HepG2 (cell line): ENCODE measurements at regions not wholly inside any gene's neighbourhood (a gene's known extent, or its start where the extent isn't known, plus 50 kb on each side); places are given as distances from the start of the nearest gene placed in this dataset.

Experiments used
- ATAC-seq: fragments of 200-7000 bp; cut with Tn5 transposase; 3 replicates; pipeline ENCODE4 v1.9.1; 2020; ENCODE audit warnings: mild to moderate bottlenecking, moderate library complexity
- BruUV-seq: library from RNA; stranded (reverse); fragments of 400-500 nt; replicated peaks from 2 replicates; lab custom pipeline; 2021; lab: Mats Ljungman, UMichigan
- CTCF ChIA-PET: fragments of 300-600 bp; formaldehyde crosslinking; extraction: SDS; loops from one replicate; lab custom pipeline; 2021; ENCODE audit warnings: low total read pairs, inconsistent platforms, low intra/inter-chr PET ratio; lab: Yijun Ruan, JAX
- POLR2A ChIA-PET: fragments of 350-600 bp; sonication (Branson Sonifier 250); formaldehyde crosslinking; loops from one replicate; lab custom pipeline; 2020; ENCODE audit warnings: antibody characterized with exemption, inconsistent platforms; lab: Yijun Ruan, JAX
- DNase-seq: peaks from one replicate; pipeline ENCODE4 v3.0.0-alpha.2; 2015; ENCODE audit warnings: low spot score
- FAIRE-seq: peaks from 3 replicates; lab custom pipeline; 2011; peaks lifted over from hg19 to GRCh38; lab: Jason Lieb, UNC
- H2AFZ ChIP-seq: one replicate; pipeline ENCODE4 v1.6.1; 2011; ENCODE audit warnings: low read length, inconsistent platforms
- H3K27ac ChIP-seq: fragments of 300-600 bp; 3 replicates; pipeline ENCODE4 v1.8.0; 2011; ENCODE audit warnings: mixed run types, mild to moderate bottlenecking, mixed read lengths, low read length, inconsistent platforms; ENCODE audit not compliant: insufficient read depth; ENCODE audit errors: extremely low read length
- H3K27me3 ChIP-seq, 2 experiments: fragments of 200-600 bp in 1 of 2; 2 replicates in 1 of 2; 3 replicates in 1 of 2; pipeline versions ENCODE4 v1.6.0 to v1.8.0; 2011; ENCODE audit warnings: low read length in 2 of 2, mild to moderate bottlenecking in 2 of 2, moderate library complexity in 2 of 2, inconsistent platforms in 1 of 2; ENCODE audit not compliant: insufficient read depth in 2 of 2, control insufficient read depth in 1 of 2
- H3K36me3 ChIP-seq, 2 experiments: fragments of 200-600 bp in 1 of 2; replicated peaks in 1 of 2; 2 replicates in 1 of 2; 3 replicates in 1 of 2; pipeline versions ENCODE4 v1.5.1 to v1.8.0; 2011; ENCODE audit warnings: low read length in 2 of 2, inconsistent platforms in 1 of 2; ENCODE audit not compliant: insufficient read depth in 2 of 2, control insufficient read depth in 1 of 2
- H3K4me1 ChIP-seq: 2 replicates; pipeline ENCODE4 v1.5.1; 2012; ENCODE audit warnings: low read length, inconsistent platforms; ENCODE audit not compliant: insufficient read depth
- H3K4me2 ChIP-seq: 2 replicates; pipeline ENCODE4 v1.6.0; 2011; ENCODE audit warnings: low read depth, low read length, inconsistent platforms
- H3K4me3 ChIP-seq, 3 experiments: fragments of 200-600 bp in 1 of 3; sonication (generic), shearing (Covaris generic) in 1 of 3; replicated peaks in 1 of 3; 2 replicates each; pipeline ENCODE4 v1.5.1; 2011 to 2016; ENCODE audit warnings: low read length in 3 of 3, inconsistent platforms in 2 of 3, low read depth in 2 of 3, mild to moderate bottlenecking in 2 of 3, control low read depth in 1 of 3, mixed read lengths in 1 of 3; ENCODE audit not compliant: insufficient read depth in 1 of 3
- H3K79me2 ChIP-seq: one replicate; pipeline ENCODE4 v1.6.1; 2011; ENCODE audit warnings: low read length, inconsistent platforms; ENCODE audit not compliant: insufficient read depth
- H3K9ac ChIP-seq: 2 replicates; pipeline ENCODE4 v1.6.0; 2011; ENCODE audit warnings: mild to moderate bottlenecking, low read depth, low read length, inconsistent platforms; ENCODE audit not compliant: insufficient read depth
- H3K9me3 ChIP-seq: 2 replicates; pipeline ENCODE4 v1.5.1; 2012; ENCODE audit warnings: mild to moderate bottlenecking, low read length
- H4K20me1 ChIP-seq: 2 replicates; pipeline ENCODE4 v1.6.0; 2011; ENCODE audit warnings: inconsistent platforms, mild to moderate bottlenecking, low read length, moderate library complexity; ENCODE audit not compliant: insufficient read depth
- AGO2 ChIP-seq: fragments of 200-400 bp; formaldehyde crosslinking; optimal IDR thresholded peaks from 2 replicates; pipeline ENCODE3; 2017; ENCODE audit warnings: mild to moderate bottlenecking, low read depth, low read length, moderate library complexity
- CBFB ChIP-seq: sonication (generic); formaldehyde crosslinking; IDR thresholded peaks from 2 replicates; pipeline ENCODE4 v1.4.0; 2020; ENCODE audit warnings: missing genetic modification reagents
- CCAR2 ChIP-seq: fragments of 200-400 bp; formaldehyde crosslinking; optimal IDR thresholded peaks from 2 replicates; pipeline ENCODE3; 2018; ENCODE audit warnings: low read depth, mild to moderate bottlenecking, low read length, moderate library complexity
- KAT8 ChIP-seq: IDR thresholded peaks from 2 replicates; pipeline ENCODE4 v1.6.1; 2016; ENCODE audit warnings: missing genetic modification reagents, missing compliant biosample characterization
- MEF2D ChIP-seq: sonication (generic); formaldehyde crosslinking; IDR thresholded peaks from 2 replicates; pipeline ENCODE4 v1.5.1; 2020; ENCODE audit warnings: mild to moderate bottlenecking, missing genetic modification reagents
- NR2F6 ChIP-seq, 2 experiments: IDR thresholded peaks; 2 replicates each; pipeline ENCODE4 v1.6.1; 2016; ENCODE audit warnings: antibody characterized with exemption in 1 of 2, mild to moderate bottlenecking in 1 of 2
- SMAD3 ChIP-seq: sonication (generic); formaldehyde crosslinking; IDR thresholded peaks from 2 replicates; pipeline ENCODE4 v1.4.0; 2020; ENCODE audit warnings: missing genetic modification reagents
- SMYD3 ChIP-seq: sonication (generic); formaldehyde crosslinking; IDR thresholded peaks from 2 replicates; pipeline ENCODE4 v1.8.1; 2023; ENCODE audit warnings: mild to moderate bottlenecking, missing genetic modification reagents
- SOX5 ChIP-seq: IDR thresholded peaks from 2 replicates; pipeline ENCODE4 v1.6.1; 2016; ENCODE audit warnings: borderline replicate concordance
- TARDBP ChIP-seq: sonication (generic); formaldehyde crosslinking; IDR thresholded peaks from 2 replicates; pipeline ENCODE4 v1.8.0; 2022; ENCODE audit warnings: mild to moderate bottlenecking, missing genetic modification reagents
- YY1 ChIP-seq: IDR thresholded peaks from 2 replicates; pipeline ENCODE4 v1.6.1; 2011; ENCODE audit warnings: low read length, low read depth, moderate library complexity, mild to moderate bottlenecking; ENCODE audit not compliant: insufficient read depth, insufficient replicate concordance
- ZBTB7A ChIP-seq: sonication (generic); formaldehyde crosslinking; IDR thresholded peaks from 2 replicates; pipeline ENCODE4 v1.8.0; 2022; ENCODE audit warnings: mild to moderate bottlenecking, missing genetic modification reagents
- ZKSCAN5 ChIP-seq: sonication (generic); formaldehyde crosslinking; IDR thresholded peaks from 2 replicates; pipeline ENCODE4 v1.5.1; 2020; ENCODE audit warnings: mild to moderate bottlenecking, missing genetic modification reagents
- ZNF234 ChIP-seq: sonication (generic); formaldehyde crosslinking; conservative IDR thresholded peaks from 2 replicates; pipeline ENCODE4 v1.5.1; 2020; ENCODE audit warnings: mild to moderate bottlenecking, missing genetic modification reagents
- ZNF235 ChIP-seq: sonication (generic); formaldehyde crosslinking; IDR thresholded peaks from 2 replicates; pipeline ENCODE4 v1.8.1; 2023; ENCODE audit warnings: mild to moderate bottlenecking, missing genetic modification reagents, borderline replicate concordance
- ZNF335 ChIP-seq: sonication (generic); formaldehyde crosslinking; IDR thresholded peaks from 2 replicates; pipeline ENCODE4 v1.4.0; 2020; ENCODE audit warnings: missing genetic modification reagents
- ZNF501 ChIP-seq: sonication (generic); formaldehyde crosslinking; IDR thresholded peaks from 2 replicates; pipeline ENCODE4 v1.5.1; 2020; ENCODE audit warnings: mild to moderate bottlenecking, moderate library complexity, missing genetic modification reagents
- ZNF670 ChIP-seq: sonication (generic); formaldehyde crosslinking; IDR thresholded peaks from 2 replicates; pipeline ENCODE4 v1.8.0; 2022; ENCODE audit warnings: mild to moderate bottlenecking, missing genetic modification reagents, borderline replicate concordance
- ZNF883 ChIP-seq: sonication (generic); formaldehyde crosslinking; IDR thresholded peaks from 2 replicates; pipeline ENCODE4 v1.5.1; 2020; ENCODE audit warnings: mild to moderate bottlenecking, missing genetic modification reagents; ENCODE audit errors: not compliant biosample characterization
- WGBS: methylation state at CpG from one replicate; pipeline ENCODE4 v1.1.6; 2017; ENCODE audit warnings: low lambda C conversion rate; 5-methylcytosine and 5-hydroxymethylcytosine counted together
- in situ Hi-C: cut with HindIII; loops from 2 replicates; pipeline ENCODE4 v1.10.0; 2017; ENCODE audit warnings: low pct_unique_long_range_greater_than_20kb; ENCODE audit not compliant: extremely low pct_ligation_motif_present
- intact Hi-C: fragments of 100-400 bp; cut with micrococcal nuclease; formaldehyde crosslinking; loops from one replicate; pipeline ENCODE4 v1.10.0; 2022; ENCODE audit not compliant: unreplicated experiment
- TF ChIP-seq, protein P1 (sequence below): sonication (generic); IDR thresholded peaks from 2 replicates; pipeline ENCODE4 v1.6.1; 2016; ENCODE audit warnings: low read depth, borderline replicate concordance
- TF ChIP-seq, protein P2 (sequence below): sonication (generic); formaldehyde crosslinking; IDR thresholded peaks from 2 replicates; pipeline ENCODE4 v1.5.1; 2020; ENCODE audit warnings: mild to moderate bottlenecking, missing genetic modification reagents

DNA sequence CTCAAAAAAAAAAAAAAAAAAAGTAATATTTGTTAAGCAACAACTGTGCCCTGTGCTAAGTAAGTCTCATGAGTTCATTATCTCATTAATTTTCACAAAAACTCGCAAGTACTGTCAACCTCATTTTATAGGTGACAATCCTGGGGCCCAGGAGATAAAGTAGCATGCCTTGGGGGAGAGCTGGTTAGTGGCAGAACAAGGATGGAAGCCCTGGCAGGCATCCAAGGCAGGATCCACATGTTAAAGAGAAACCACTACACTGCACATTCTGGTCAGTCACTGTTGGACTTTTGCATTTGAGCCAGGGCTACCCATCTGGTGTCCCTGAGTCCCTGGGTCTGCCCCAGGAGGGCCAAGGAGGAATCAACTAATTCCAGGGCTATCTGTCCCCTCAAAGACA is 54.6 kb downstream of the ZFP36L2 start (continued):
- TF ChIP-seq SMYD3 (CRISPR knock-in tag) = 0 out of 2 replicates have a peak, but pooled peaks have one; percentile 37
- TF ChIP-seq ZNF234 (CRISPR knock-in tag) = no peak
- TF ChIP-seq, protein P1, sequence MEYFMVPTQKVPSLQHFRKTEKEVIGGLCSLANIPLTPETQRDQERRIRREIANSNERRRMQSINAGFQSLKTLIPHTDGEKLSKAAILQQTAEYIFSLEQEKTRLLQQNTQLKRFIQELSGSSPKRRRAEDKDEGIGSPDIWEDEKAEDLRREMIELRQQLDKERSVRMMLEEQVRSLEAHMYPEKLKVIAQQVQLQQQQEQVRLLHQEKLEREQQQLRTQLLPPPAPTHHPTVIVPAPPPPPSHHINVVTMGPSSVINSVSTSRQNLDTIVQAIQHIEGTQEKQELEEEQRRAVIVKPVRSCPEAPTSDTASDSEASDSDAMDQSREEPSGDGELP = peak; percentile 35; the same call in 1 of the 2 replicates
- 0 out of 2 replicates have a peak, but pooled peaks have one; percentile 31 for TF ChIP-seq ZNF501 (CRISPR knock-in tag)
- 0 out of 2 replicates have a peak, but pooled peaks have one; percentile 13 for TF ChIP-seq KAT8

DNA sequence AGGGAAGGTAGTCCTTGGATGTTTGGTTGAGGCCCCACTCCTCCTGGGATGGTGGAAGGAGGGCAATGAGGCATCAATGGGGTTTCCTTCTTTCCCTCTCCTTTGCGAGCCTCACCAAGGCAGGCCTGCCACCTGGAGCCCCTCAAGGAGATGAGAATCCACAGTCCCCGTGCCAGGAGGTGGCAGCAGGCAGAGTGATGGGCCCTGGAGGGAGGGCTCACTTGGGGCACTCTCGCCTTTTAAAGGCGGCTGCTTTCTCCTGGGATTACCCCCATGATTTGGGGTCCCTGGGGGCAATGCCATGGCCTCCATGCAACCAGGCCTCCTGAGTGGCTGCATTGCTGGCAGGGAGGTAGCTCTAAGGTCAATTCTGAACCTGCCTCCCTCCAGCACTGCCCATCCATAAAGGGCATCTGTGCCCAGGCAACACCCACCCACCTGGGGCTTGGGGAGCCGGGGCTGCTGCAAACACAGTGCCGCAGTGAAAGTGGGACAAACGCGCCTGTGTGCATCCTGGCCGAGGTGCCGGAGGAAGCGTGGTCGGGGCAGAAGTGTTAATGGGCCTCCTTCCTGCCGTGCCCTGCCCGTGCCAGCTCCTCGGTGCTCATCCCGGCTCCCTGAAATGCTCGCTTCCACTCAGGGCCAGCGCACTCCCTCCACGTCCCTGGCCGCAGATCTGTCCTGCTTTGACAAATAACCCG is 55.9 kb downstream of the ZFP36L2 start:
- in situ Hi-C loops (no loop called here), intact Hi-C loops (no loop called here)
- ChIA-PET POLR2A (interaction anchor here (0.8 to 5.7 kb wide), 6 partner anchors 12 to 196 kb away, joined by 3 to 50 read pairs (median 16); partner anchors contain the start of gene ZFP36L2), CTCF (interaction anchor here (0.5 kb wide), 1 partner anchor 8 kb away, joined by 3 read pairs; no protein-coding TSS in a partner anchor)
- H2AFZ ChIP-seq = no peak overlapping the region
- no peak overlapping the region for H3K9ac ChIP-seq
- no peak overlapping the region for H3K4me2 ChIP-seq
- 96% methylated on average over 17 of the region's 21 CpGs for WGBS
- H4K20me1 ChIP-seq = no peaks in the 10 kb centered on the region
- DNase-seq (no peak), FAIRE-seq (no peak), ATAC-seq (no peak)
- no peaks in the 10 kb centered on the region for H3K27me3 ChIP-seq
- H3K79me2 ChIP-seq = no peaks in the 10 kb centered on the region
- no peak overlapping the region for H3K4me3 ChIP-seq
- peaks cover 72% of the 10 kb centered on the region for H3K4me1 ChIP-seq
- H3K36me3 ChIP-seq = no peaks in the 10 kb centered on the region
- BruUV-seq = no TSS peak
- H3K9me3 ChIP-seq = no peaks in the 10 kb centered on the region
- no peak overlapping the region for H3K27ac ChIP-seq
- TF ChIP-seq SMAD3 = no peak
- TF ChIP-seq, protein P2, sequence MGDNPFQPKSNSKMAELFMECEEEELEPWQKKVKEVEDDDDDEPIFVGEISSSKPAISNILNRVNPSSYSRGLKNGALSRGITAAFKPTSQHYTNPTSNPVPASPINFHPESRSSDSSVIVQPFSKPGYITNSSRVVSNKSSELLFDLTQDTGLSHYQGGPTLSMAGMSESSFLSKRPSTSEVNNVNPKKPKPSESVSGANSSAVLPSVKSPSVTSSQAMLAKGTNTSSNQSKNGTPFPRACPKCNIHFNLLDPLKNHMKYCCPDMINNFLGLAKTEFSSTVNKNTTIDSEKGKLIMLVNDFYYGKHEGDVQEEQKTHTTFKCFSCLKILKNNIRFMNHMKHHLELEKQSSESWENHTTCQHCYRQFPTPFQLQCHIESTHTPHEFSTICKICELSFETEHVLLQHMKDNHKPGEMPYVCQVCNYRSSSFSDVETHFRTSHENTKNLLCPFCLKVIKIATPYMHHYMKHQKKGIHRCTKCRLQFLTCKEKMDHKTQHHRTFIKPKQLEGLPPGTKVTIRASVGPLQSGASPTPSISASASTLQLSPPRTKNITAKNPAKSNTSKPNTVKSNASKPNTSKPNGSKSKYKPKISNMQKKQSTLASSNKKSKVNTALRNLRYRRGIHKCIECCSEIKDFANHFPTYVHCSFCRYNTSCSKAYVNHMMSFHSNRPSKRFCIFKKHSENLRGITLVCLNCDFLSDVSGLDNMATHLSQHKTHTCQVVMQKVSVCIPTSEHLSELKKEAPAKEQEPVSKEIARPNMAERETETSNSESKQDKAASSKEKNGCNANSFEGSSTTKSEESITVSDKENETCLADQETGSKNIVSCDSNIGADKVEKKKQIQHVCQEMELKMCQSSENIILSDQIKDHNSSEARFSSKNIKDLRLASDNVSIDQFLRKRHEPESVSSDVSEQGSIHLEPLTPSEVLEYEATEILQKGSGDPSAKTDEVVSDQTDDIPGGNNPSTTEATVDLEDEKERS = 0 out of 2 replicates have a peak, but pooled peaks have one; percentile 14
- no peak for TF ChIP-seq NR2F6 (IDR thresholded peaks at IDR 0.05)
- no peak for TF ChIP-seq NR2F6 (CRISPR knock-in tag; IDR thresholded peaks at IDR 0.05)
- TF ChIP-seq ZNF235 (CRISPR knock-in tag) = 0 out of 2 replicates have a peak, but pooled peaks have one; percentile 65
- 0 out of 2 replicates have a peak, but pooled peaks have one; percentile 23 for TF ChIP-seq ZBTB7A (CRISPR knock-in tag)
- TF ChIP-seq TARDBP (CRISPR knock-in tag) = peak; percentile 3; the same call in 1 of the 2 replicates
- no peak for TF ChIP-seq SOX5 (CRISPR knock-in tag)
- no peak for TF ChIP-seq YY1
- TF ChIP-seq CBFB (CRISPR knock-in tag) = no peak
- TF ChIP-seq AGO2 = peak; percentile 27
- no peak for TF ChIP-seq ZNF883 (CRISPR knock-in tag)
- no peak for TF ChIP-seq CCAR2
- no peak for TF ChIP-seq ZKSCAN5 (CRISPR knock-in tag)
- no peak for TF ChIP-seq ZNF670 (CRISPR knock-in tag)
- TF ChIP-seq ZNF335 (CRISPR knock-in tag) = no peak
- TF ChIP-seq MEF2D (CRISPR knock-in tag) = no peak
